Common myeloid progenitor, CD34-positive (primary cell): ENCODE measurements at regions not wholly inside any gene's neighbourhood (a gene's known extent, or its start where the extent isn't known, plus 50 kb on each side); places are given as distances from the start of the nearest gene placed in this dataset.

Source experiments
- CTCF ChIA-PET: fragments of 350-600 bp; sonication (Branson Sonifier 250); formaldehyde crosslinking; loops from one replicate; lab custom pipeline; 2021; ENCODE audit warnings: antibody characterized with exemption; lab: Charles Lee
- POLR2A ChIA-PET: fragments of 350-600 bp; sonication (Branson Sonifier 250); formaldehyde crosslinking; loops from one replicate; lab custom pipeline; 2021; ENCODE audit warnings: antibody characterized with exemption; lab: Charles Lee
- DNase-seq, 3 donors: peaks; one replicate each; pipeline versions ENCODE4 v3.0.0 to v3.0.0-alpha.2; 2013
- H3K27ac ChIP-seq, 2 experiments: 1 replicate in 1 of 2; 2 replicates in 1 of 2; pipeline ENCODE4 v1.7.0; 2013; ENCODE audit warnings: inconsistent platforms in 2 of 2, low read length in 2 of 2, mild to moderate bottlenecking in 2 of 2, low read depth in 1 of 2, moderate library complexity in 1 of 2; ENCODE audit not compliant: severe bottlenecking in 2 of 2, insufficient read depth in 1 of 2, poor library complexity in 1 of 2
- H3K27me3 ChIP-seq, 5 experiments: replicated peaks in 2 of 5; 1 replicate in 3 of 5; 2 replicates in 2 of 5; pipeline versions ENCODE4 v1.6.1 to v1.7.0; 2013; ENCODE audit warnings: low read length in 4 of 5, mild to moderate bottlenecking in 2 of 5, moderate library complexity in 2 of 5, inconsistent platforms in 1 of 5; ENCODE audit not compliant: insufficient read depth in 5 of 5, control insufficient read depth in 4 of 5
- H3K36me3 ChIP-seq, 4 experiments: 1 replicate in 2 of 4; 2 replicates in 2 of 4; pipeline versions ENCODE4 v1.6.1 to v1.7.0; 2013; ENCODE audit warnings: low read length in 3 of 4, control low read depth in 1 of 4, mild to moderate bottlenecking in 1 of 4; ENCODE audit not compliant: control insufficient read depth in 4 of 4, insufficient read depth in 4 of 4
- H3K4me1 ChIP-seq, 4 experiments: 1 replicate in 3 of 4; 2 replicates in 1 of 4; pipeline versions ENCODE4 v1.6.1 to v1.7.1; 2013; ENCODE audit warnings: low read length in 3 of 4, mild to moderate bottlenecking in 3 of 4, control low read depth in 1 of 4, inconsistent platforms in 1 of 4, moderate library complexity in 1 of 4; ENCODE audit not compliant: control insufficient read depth in 4 of 4, insufficient read depth in 4 of 4; ENCODE audit errors: control extremely low read depth in 1 of 4
- H3K4me3 ChIP-seq, 7 experiments: 1 replicate in 4 of 7; 2 replicates in 3 of 7; pipeline versions ENCODE4 v1.5.1 to v1.7.0; 2013; ENCODE audit warnings: mild to moderate bottlenecking in 7 of 7, low read length in 6 of 7, moderate library complexity in 6 of 7, inconsistent platforms in 2 of 7, low read depth in 2 of 7, control low read depth in 1 of 7; ENCODE audit not compliant: insufficient read depth in 4 of 7, control insufficient read depth in 1 of 7; ENCODE audit errors: extremely low read depth in 1 of 7
- H3K9me3 ChIP-seq, 5 experiments: 1 replicate in 4 of 5; 2 replicates in 1 of 5; pipeline versions ENCODE4 v1.6.1 to v1.7.1; 2013; ENCODE audit warnings: low read length in 4 of 5, mild to moderate bottlenecking in 2 of 5, inconsistent platforms in 1 of 5, low read depth in 1 of 5, moderate library complexity in 1 of 5; ENCODE audit not compliant: control insufficient read depth in 4 of 5, insufficient read depth in 2 of 5; ENCODE audit errors: control extremely low read depth in 1 of 5
- WGBS: methylation state at CpG from one replicate; pipeline ENCODE4 v1.1.5; 2013; ENCODE audit not compliant: insufficient coverage; 5-methylcytosine and 5-hydroxymethylcytosine counted together

- Histone ChIP-seq H3K27me3 (peaks cover 0 to 1% (median 0%) of the 10 kb centered on the region in 5 experiments), H3K4me1 (no peaks in the 10 kb centered on the region), H3K9me3 (peaks cover 0 to 5% (median 0%) of the 10 kb centered on the region in 5 experiments), H3K4me3 (no peak overlapping the region), H3K27ac (no peak overlapping the region), H3K36me3 (no peaks in the 10 kb centered on the region)
- ChIA-PET POLR2A (no interaction called here), CTCF (no interaction called here)
- no peak for DNase-seq
- WGBS = 70% methylated on average over 3 of the region's 4 CpGs
Observed at GRCh38 chr14:98900798-98901197, 371.2 kb downstream of the BCL11B start.

GRCh38 chr14:98901511-98902205 is 370.3 kb downstream of the BCL11B start:
- H3K9me3 ChIP-seq = peaks cover 0 to 5% (median 0%) of the 10 kb centered on the region in 5 experiments
- H3K36me3 ChIP-seq = no peaks in the 10 kb centered on the region
- WGBS = 91% methylated on average over 15 of the region's 16 CpGs
- no peak overlapping the region for H3K4me3 ChIP-seq
- H3K4me1 ChIP-seq = no peaks in the 10 kb centered on the region
- DNase-seq = no peak
- CTCF ChIA-PET = no interaction called here
- peaks cover 0 to 5% (median 0%) of the 10 kb centered on the region in 5 experiments for H3K27me3 ChIP-seq
- no peak overlapping the region for H3K27ac ChIP-seq
- POLR2A ChIA-PET = no interaction called here

- WGBS = 100% methylated on average over 2 of the region's 2 CpGs
- CTCF ChIA-PET = no interaction called here
- no peak for DNase-seq
- Histone ChIP-seq H3K4me1 (no peaks in the 10 kb centered on the region), H3K4me3 (no peak overlapping the region), H3K27me3 (peaks cover 0 to 16% (median 0%) of the 10 kb centered on the region in 5 experiments), H3K36me3 (no peaks in the 10 kb centered on the region), H3K9me3 (no peaks in the 10 kb centered on the region), H3K27ac (no peak overlapping the region)
- POLR2A ChIA-PET = no interaction called here
Observed at GRCh38 chr14:98903371-98903770, 368.6 kb downstream of the BCL11B start.

GRCh38 chr14:98904677-98905076 is 367.3 kb downstream of the BCL11B start:
- POLR2A ChIA-PET = no interaction called here
- WGBS = 89% methylated on average over 3 of the region's 3 CpGs
- Histone ChIP-seq H3K4me1 (no peaks in the 10 kb centered on the region), H3K36me3 (no peaks in the 10 kb centered on the region), H3K4me3 (no peak overlapping the region), H3K27me3 (peaks cover 0 to 18% (median 0%) of the 10 kb centered on the region in 5 experiments), H3K9me3 (no peaks in the 10 kb centered on the region), H3K27ac (no peak overlapping the region)
- DNase-seq = no peak
- CTCF ChIA-PET = no interaction called here

GRCh38 chr14:98906123-98906995 is 365.6 kb downstream of the BCL11B start:
- POLR2A ChIA-PET = no interaction called here
- H3K27me3 ChIP-seq = peaks cover 0 to 20% (median 0%) of the 10 kb centered on the region in 5 experiments
- WGBS = 51% methylated on average over 10 of the region's 17 CpGs
- H3K9me3 ChIP-seq = no peaks in the 10 kb centered on the region
- H3K4me1 ChIP-seq = no peaks in the 10 kb centered on the region
- H3K27ac ChIP-seq = no peak overlapping the region
- H3K36me3 ChIP-seq = no peaks in the 10 kb centered on the region
- no peak overlapping the region for H3K4me3 ChIP-seq
- CTCF ChIA-PET = no interaction called here
- DNase-seq = no peak

GRCh38 chr14:98907271-98907670 is 364.7 kb downstream of the BCL11B start:
- CTCF ChIA-PET = no interaction called here
- no peak for DNase-seq
- 69% methylated on average over 4 of the region's 5 CpGs for WGBS
- Histone ChIP-seq H3K27me3 (peaks cover 0 to 20% (median 0%) of the 10 kb centered on the region in 5 experiments), H3K36me3 (no peaks in the 10 kb centered on the region), H3K4me1 (no peaks in the 10 kb centered on the region), H3K9me3 (no peaks in the 10 kb centered on the region), H3K4me3 (no peak overlapping the region), H3K27ac (no peak overlapping the region)
- POLR2A ChIA-PET = no interaction called here

- peaks cover 0 to 20% (median 0%) of the 10 kb centered on the region in 5 experiments for H3K27me3 ChIP-seq
- CTCF ChIA-PET = no interaction called here
- no peaks in the 10 kb centered on the region for H3K4me1 ChIP-seq
- DNase-seq = no peak
- H3K4me3 ChIP-seq = no peak overlapping the region
- WGBS = 80% methylated on average over 7 of the region's 7 CpGs
- H3K36me3 ChIP-seq = no peaks in the 10 kb centered on the region
- no peaks in the 10 kb centered on the region for H3K9me3 ChIP-seq
- POLR2A ChIA-PET = no interaction called here
- no peak overlapping the region for H3K27ac ChIP-seq
Observed at GRCh38 chr14:98908050-98908449, 363.9 kb downstream of the BCL11B start.
